ENCODE measurements at regions not wholly inside any gene's neighbourhood (a gene's known extent, or its start where the extent isn't known, plus 50 kb on each side); places are given as distances from the start of the nearest gene placed in this dataset.

DNA sequence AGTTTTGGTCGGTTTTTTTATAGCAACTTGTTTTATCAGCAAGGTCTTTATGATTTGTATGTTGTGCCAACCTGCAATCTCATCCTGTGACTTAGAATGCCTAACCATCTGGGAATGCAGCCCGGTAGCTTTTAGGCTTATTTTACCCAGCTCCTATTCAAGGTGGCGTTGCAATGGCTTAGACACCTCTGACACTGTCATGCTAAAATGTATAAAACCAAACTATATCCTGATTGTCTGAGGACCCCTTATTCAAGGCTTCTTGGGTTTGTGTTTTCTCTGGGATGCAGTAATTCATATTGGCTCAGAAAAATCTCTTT is 209.0 kb upstream of the ALCAM start:
- H3K9me3 ChIP-seq (ENCODE audit: insufficient read depth in 2 of 2, low read depth in 1 of 2, low read length in 1 of 2), result no peaks in the 10 kb centered on the region
- H3K23ac ChIP-seq (ENCODE audit: insufficient read length), result no peak overlapping the region
- no peak overlapping the region for H2BK120ac ChIP-seq (replicated peaks; ENCODE audit: low read depth, low read length)
- H3K9ac ChIP-seq (replicated peaks in 1 of 4; ENCODE audit: extremely low read depth in 1 of 4, low read depth in 3 of 4, low read length in 3 of 4), result no peak overlapping the region
- peak overlapping the region; percentile 78 for H3K27ac ChIP-seq (ENCODE audit: low read depth, low read length)
- peaks cover 0 to 10% (median 0%) of the 10 kb centered on the region in 4 experiments; a peak in 4 of 7 replicates for H3K4me1 ChIP-seq (replicated peaks in 1 of 4; ENCODE audit: control insufficient read depth in 3 of 4, insufficient read depth in 4 of 4, low read length in 3 of 4)
- no peaks in the 10 kb centered on the region for H3K27me3 ChIP-seq (replicated peaks in 1 of 4; ENCODE audit: control insufficient read depth in 3 of 4, extremely low read depth in 1 of 4, insufficient read depth in 3 of 4, low read length in 3 of 4)
- peak overlapping the region in 1 of 4 experiments; percentile 36; a peak in 1 of 8 replicates for H3K4me3 ChIP-seq (ENCODE audit: extremely low read depth in 1 of 4, insufficient read depth in 2 of 4, low read depth in 3 of 4, low read length in 4 of 4)
- H3K4me2 ChIP-seq (ENCODE audit: insufficient read depth in 1 of 2, low read depth in 2 of 2, low read length in 2 of 2), result peak overlapping the region; percentile 6 to 66; a peak in 3 of 4 replicates
- H3K79me1 ChIP-seq (ENCODE audit: low read depth, low read length), result no peaks in the 10 kb centered on the region
- H3K56ac ChIP-seq (replicated peaks; ENCODE audit: insufficient read length, low read depth, low read length), result no peak overlapping the region
- CTCF ChIA-PET (ENCODE audit: partially characterized antibody), result no interaction called here
- peak overlapping the region; percentile 21 for H2BK5ac ChIP-seq (ENCODE audit: low read depth, low read length)
- FAIRE-seq, result peak; percentile 28
- H3K18ac ChIP-seq (ENCODE audit: extremely low read depth, low read length), result peak overlapping the region; percentile 97
- H4K20me1 ChIP-seq (replicated peaks in 1 of 2; ENCODE audit: control insufficient read depth in 1 of 2, insufficient read depth in 2 of 2, low read length in 2 of 2), result no peaks in the 10 kb centered on the region
- H4K5ac ChIP-seq (ENCODE audit: insufficient read length, low read depth, low read length), result peak overlapping the region; percentile 39
- H3K4ac ChIP-seq (replicated peaks; ENCODE audit: insufficient read length, low read depth, low read length), result no peak overlapping the region
- WGBS, 2 experiments (ENCODE audit: extremely low coverage in 1 of 2, insufficient coverage in 1 of 2, insufficient read length in 1 of 2, insufficient replicate concordance in 2 of 2, low coverage in 1 of 2, low lambda C conversion rate in 2 of 2, missing lambda C conversion rate in 1 of 2), result 85% methylated on average over 3 of the region's 3 CpGs; no CpG with 5 or more reads in 1 of the 2 experiments
- H4K8ac ChIP-seq (ENCODE audit: extremely low read depth, insufficient read depth, low read length), result no peak overlapping the region
- H2BK15ac ChIP-seq (ENCODE audit: low read length), result no peak overlapping the region
- no peak overlapping the region for H2BK20ac ChIP-seq (ENCODE audit: low read length)
- H2BK12ac ChIP-seq (ENCODE audit: low read depth, low read length), result peak overlapping the region; percentile 32; the same call in 1 of the 2 replicates
- H3K36me3 ChIP-seq (ENCODE audit: control insufficient read depth in 2 of 4, insufficient read depth in 4 of 4, low read length in 3 of 4), result no peaks in the 10 kb centered on the region
- H3K14ac ChIP-seq (ENCODE audit: insufficient read length), result no peak overlapping the region
- H3K79me2 ChIP-seq (ENCODE audit: control insufficient read depth in 1 of 2, insufficient read depth in 2 of 2, low read length in 2 of 2), result no peaks in the 10 kb centered on the region
- DNase-seq (ENCODE audit: low read depth in 1 of 2, low spot score in 2 of 2), result no peak
- H3K23me2 ChIP-seq (ENCODE audit: low read depth, low read length), result no peaks in the 10 kb centered on the region
- H2AK5ac ChIP-seq (ENCODE audit: low read depth, low read length), result no peak overlapping the region
- POLR2A ChIA-PET (ENCODE audit: partially characterized antibody), result interaction anchor here (1.3 to 1.8 kb wide), 2 partner anchors 21 to 208 kb away, joined by 4 to 7 read pairs; partner anchors contain the start of gene ALCAM
- H4K91ac ChIP-seq (replicated peaks; ENCODE audit: insufficient read length, low read length), result no peak overlapping the region
- H2AFZ ChIP-seq (ENCODE audit: low read length), result no peak overlapping the region
- TF ChIP-seq CTBP2 (IDR thresholded peaks at IDR 0.05; ENCODE audit: borderline replicate concordance, insufficient read depth, insufficient read length, low read length), result no peak
- no peak for TF ChIP-seq RAD21 (IDR thresholded peaks at IDR 0.05 in 1 of 2, conservative IDR thresholded peaks at IDR 0.05 in 1 of 2; ENCODE audit: low read depth in 2 of 2, low read length in 2 of 2)
